ENCODE measurements at regions not wholly inside any gene's neighbourhood (a gene's known extent, or its start where the extent isn't known, plus 50 kb on each side); places are given as distances from the start of the nearest gene placed in this dataset.

DNA sequence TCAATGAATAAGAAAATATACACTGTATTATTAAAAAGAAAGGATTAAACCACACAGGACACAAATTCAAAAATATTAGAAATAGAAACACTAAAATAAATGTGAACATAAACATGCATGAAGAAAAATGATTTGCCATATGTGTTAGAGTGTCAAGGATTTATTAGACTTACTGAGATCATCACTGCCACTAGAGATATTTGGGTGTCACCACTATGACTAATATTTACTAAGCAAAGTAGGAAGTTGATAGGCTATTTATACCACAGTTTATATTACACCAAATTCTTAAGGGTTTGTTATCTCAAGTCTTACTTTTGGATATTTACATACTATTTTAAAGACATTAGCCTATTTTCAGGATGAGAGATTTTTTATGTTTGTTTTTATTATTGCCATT lies 575.0 kb upstream of the SGO1 start:
- TF ChIP-seq, protein P1, sequence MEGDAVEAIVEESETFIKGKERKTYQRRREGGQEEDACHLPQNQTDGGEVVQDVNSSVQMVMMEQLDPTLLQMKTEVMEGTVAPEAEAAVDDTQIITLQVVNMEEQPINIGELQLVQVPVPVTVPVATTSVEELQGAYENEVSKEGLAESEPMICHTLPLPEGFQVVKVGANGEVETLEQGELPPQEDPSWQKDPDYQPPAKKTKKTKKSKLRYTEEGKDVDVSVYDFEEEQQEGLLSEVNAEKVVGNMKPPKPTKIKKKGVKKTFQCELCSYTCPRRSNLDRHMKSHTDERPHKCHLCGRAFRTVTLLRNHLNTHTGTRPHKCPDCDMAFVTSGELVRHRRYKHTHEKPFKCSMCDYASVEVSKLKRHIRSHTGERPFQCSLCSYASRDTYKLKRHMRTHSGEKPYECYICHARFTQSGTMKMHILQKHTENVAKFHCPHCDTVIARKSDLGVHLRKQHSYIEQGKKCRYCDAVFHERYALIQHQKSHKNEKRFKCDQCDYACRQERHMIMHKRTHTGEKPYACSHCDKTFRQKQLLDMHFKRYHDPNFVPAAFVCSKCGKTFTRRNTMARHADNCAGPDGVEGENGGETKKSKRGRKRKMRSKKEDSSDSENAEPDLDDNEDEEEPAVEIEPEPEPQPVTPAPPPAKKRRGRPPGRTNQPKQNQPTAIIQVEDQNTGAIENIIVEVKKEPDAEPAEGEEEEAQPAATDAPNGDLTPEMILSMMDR (IDR thresholded peaks at IDR 0.05; ENCODE audit: low read depth, low read length) = no peak
- DNase-seq (ENCODE audit: low read depth in 2 of 2) = no peak
- no peak overlapping the region for H3K4me3 ChIP-seq (replicated peaks in 1 of 2; ENCODE audit: low read depth in 2 of 2, low read length in 2 of 2)

DNA sequence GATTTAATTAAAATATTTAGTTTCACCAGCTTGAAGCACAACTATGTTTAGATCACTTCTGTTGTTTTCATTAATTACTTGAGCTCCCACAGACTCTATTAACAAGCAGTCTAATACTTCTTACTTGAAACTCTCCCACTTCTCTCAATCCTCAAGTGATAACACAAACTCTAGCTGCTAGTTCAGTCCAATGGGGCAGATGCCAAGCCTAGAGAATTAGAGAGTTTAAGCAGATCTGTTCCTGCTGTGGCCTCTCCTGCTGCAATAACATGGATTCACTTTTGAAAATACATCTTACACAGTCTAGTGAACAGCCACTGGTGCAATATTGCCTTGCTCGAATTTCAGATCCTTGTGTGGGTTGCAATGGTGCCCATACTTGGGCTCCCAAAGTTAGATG lies 566.4 kb upstream of the SGO1 start:
- DNase-seq (ENCODE audit: low read depth in 2 of 2) = no peak
- TF ChIP-seq, protein P1 (IDR thresholded peaks at IDR 0.05; ENCODE audit: low read depth, low read length) = no peak
- H3K4me3 ChIP-seq (replicated peaks in 1 of 2; ENCODE audit: low read depth in 2 of 2, low read length in 2 of 2) = no peak overlapping the region

DNA sequence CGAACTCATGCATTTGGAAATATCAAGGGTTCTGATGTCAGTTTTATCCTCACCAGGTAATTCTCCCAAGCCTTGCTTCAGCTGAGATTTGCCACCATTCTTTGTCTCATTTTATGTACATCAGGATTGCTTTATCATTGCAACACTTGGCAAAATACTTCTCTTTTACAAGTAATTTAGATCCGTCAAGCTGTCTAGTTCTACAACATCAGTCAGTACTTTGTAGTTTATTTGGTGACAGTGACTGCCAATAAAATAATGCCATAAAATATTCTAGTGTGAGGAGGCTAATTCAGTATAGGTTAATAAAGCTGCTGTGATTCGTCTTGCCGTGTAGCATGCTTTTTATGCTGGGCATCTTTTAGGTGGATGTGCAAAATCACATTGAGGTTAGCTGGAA lies 565.3 kb upstream of the SGO1 start:
- TF ChIP-seq, protein P1 (IDR thresholded peaks at IDR 0.05; ENCODE audit: low read depth, low read length) = no peak
- no peak overlapping the region for H3K4me3 ChIP-seq (replicated peaks in 1 of 2; ENCODE audit: low read depth in 2 of 2, low read length in 2 of 2)
- DNase-seq (ENCODE audit: low read depth in 2 of 2) = no peak

DNA sequence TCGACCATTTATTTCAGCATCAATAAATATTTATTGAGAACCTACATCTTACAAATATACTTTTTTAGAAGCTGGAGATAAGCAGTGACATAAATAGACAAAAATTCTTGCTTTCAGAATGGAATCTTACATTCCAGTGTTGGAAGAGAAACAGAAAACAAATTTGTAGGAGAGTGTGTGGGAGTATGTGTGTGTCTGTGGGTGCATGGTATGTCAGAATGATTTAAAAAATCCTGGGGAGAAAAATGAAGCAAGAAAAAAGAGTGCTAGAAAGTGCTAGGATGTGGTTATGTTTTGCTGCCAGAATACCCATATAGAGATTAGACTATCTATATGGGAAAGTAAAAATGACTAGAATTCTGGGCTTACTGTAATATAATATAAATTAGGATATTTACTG lies 561.7 kb upstream of the SGO1 start:
- TF ChIP-seq, protein P1 (IDR thresholded peaks at IDR 0.05; ENCODE audit: low read depth, low read length) = no peak
- H3K4me3 ChIP-seq (replicated peaks in 1 of 2; ENCODE audit: low read depth in 2 of 2, low read length in 2 of 2) = no peak overlapping the region
- peak in 1 of 2 donors; percentile 49 for DNase-seq (ENCODE audit: low read depth in 2 of 2)

DNA sequence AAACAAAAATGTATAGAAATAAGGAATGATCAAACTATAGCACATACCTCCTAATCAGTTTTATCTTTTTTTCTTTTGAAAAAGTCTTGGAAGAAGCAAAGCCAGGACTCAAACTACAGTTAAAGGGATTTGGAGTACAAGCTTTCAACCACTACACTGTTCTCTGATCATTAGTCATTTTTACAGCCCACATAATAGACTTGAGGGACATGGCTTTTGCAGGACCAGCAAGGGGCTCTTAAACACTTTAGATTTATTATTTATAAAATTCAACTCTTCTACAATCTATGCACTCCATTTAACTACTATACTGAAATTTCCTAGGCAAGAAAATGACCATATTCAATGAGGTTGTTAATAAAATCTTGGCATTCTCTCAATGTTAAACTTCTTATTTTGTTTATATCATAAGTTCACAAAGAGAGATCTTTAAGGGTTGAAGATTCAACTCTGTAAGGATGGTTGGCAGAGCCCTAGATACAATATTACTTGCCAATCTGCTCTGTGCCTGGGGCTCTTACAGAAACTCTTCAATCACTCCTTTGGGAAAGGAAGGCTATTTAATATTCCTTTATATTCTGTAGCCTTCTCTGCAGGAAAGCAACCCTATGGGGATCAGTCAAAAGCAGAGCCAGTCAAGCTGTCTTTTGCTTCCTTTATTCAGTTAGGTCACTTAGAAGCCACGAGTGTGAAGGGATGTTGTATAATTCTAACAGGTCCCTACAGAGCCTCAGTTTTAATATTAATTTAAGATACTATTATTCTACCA lies 557.7 kb upstream of the SGO1 start:
- TF ChIP-seq, protein P1 (IDR thresholded peaks at IDR 0.05; ENCODE audit: low read depth, low read length) = no peak
- DNase-seq (ENCODE audit: low read depth in 2 of 2) = no peak
- H3K4me3 ChIP-seq (replicated peaks in 1 of 2; ENCODE audit: low read depth in 2 of 2, low read length in 2 of 2) = no peak overlapping the region

DNA sequence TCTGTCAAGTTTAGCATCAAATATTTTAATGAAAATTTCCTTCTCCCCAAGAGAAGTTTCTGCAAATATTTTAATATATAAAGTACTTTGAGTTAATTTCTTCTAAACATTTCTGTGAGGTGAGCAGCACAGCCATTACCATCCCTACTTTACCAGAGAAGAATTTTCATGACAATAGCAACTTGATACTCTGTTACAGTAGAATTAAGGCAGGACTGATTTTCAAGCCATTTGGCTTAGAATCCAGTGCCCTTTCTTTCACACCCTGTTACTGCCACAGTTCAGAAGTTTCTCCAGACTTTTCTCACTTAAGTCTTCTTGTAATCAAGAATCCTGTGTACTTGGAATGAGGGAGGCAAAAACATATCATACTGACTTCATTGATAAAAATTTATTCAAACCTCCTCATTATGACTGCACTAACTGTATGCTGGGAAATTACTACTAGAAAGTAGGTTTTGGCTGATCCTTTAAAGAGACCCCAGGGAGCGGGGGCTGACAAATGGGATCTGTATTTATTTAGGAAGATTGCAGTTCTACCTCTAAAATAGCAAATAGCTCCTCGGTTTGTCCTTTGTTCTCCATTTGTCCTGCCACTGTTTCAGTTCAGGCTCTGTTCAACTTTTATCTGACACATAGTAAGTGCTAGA lies 557.0 kb upstream of the SGO1 start:
- TF ChIP-seq, protein P1 (IDR thresholded peaks at IDR 0.05; ENCODE audit: low read depth, low read length) = no peak
- DNase-seq (ENCODE audit: low read depth in 2 of 2) = no peak
- H3K4me3 ChIP-seq (replicated peaks in 1 of 2; ENCODE audit: low read depth in 2 of 2, low read length in 2 of 2) = no peak overlapping the region

Data from cardiac fibroblast (primary cell).